ENCODE measurements at regions not wholly inside any gene's neighbourhood (a gene's known extent, or its start where the extent isn't known, plus 50 kb on each side); places are given as distances from the start of the nearest gene placed in this dataset.

- H3K9ac ChIP-seq (ENCODE audit: low read depth in 1 of 2, low read length in 2 of 2) = no peak overlapping the region
- peaks cover 0 to 2% (median 0%) of the 10 kb centered on the region in 4 donors for H3K9me3 ChIP-seq (ENCODE audit: control insufficient read depth in 4 of 4, low read length in 3 of 4)
- no peaks in the 10 kb centered on the region for H3K36me3 ChIP-seq (ENCODE audit: control insufficient read depth in 4 of 4, insufficient read depth in 3 of 4, low read depth in 1 of 4, low read length in 3 of 4)
- H3K27ac ChIP-seq (ENCODE audit: low read depth in 1 of 2, low read length in 2 of 2) = no peak overlapping the region
- H3K4me3 ChIP-seq (ENCODE audit: low read depth in 1 of 3, low read length in 3 of 3) = no peak overlapping the region
- H3K27me3 ChIP-seq (ENCODE audit: control insufficient read depth in 4 of 4, insufficient read depth in 4 of 4, low read length in 3 of 4) = no peaks in the 10 kb centered on the region
- DNase-seq (ENCODE audit: low spot score) = no peak
- 94% methylated on average over 8 of the region's 8 CpGs for WGBS
- TF ChIP-seq MAX (IDR thresholded peaks at IDR 0.05) = no peak
- no peak for TF ChIP-seq FOXA2 (IDR thresholded peaks at IDR 0.05)
- TF ChIP-seq EGR1 (IDR thresholded peaks at IDR 0.05; ENCODE audit: low read depth in 2 of 2) = no peak
- TF ChIP-seq TAF1 (conservative IDR thresholded peaks at IDR 0.05) = no peak
- TF ChIP-seq HNF4A (conservative IDR thresholded peaks at IDR 0.05) = no peak
- no peak for TF ChIP-seq SP1 (IDR thresholded peaks at IDR 0.05)
- no peak for TF ChIP-seq JUND (IDR thresholded peaks at IDR 0.05)
- TF ChIP-seq GABPA (IDR thresholded peaks at IDR 0.05 in 1 of 2, conservative IDR thresholded peaks at IDR 0.05 in 1 of 2) = no peak
- TF ChIP-seq REST (IDR thresholded peaks at IDR 0.05) = no peak
- no peak for TF ChIP-seq RXRA (IDR thresholded peaks at IDR 0.05)
- no peak for TF ChIP-seq YY1 (IDR thresholded peaks at IDR 0.05)
- no peak for TF ChIP-seq FOXA1 (IDR thresholded peaks at IDR 0.05)
- no peak for TF ChIP-seq HNF4G (IDR thresholded peaks at IDR 0.05)
- TF ChIP-seq CTCF (IDR thresholded peaks at IDR 0.05; ENCODE audit: low read depth, low read length, missing input control) = no peak
- no peak for TF ChIP-seq ZBTB33 (IDR thresholded peaks at IDR 0.05)
- TF ChIP-seq NR2F2 (IDR thresholded peaks at IDR 0.05) = no peak
- TF ChIP-seq RAD21 (IDR thresholded peaks at IDR 0.05) = no peak
- no peak for TF ChIP-seq ATF3 (IDR thresholded peaks at IDR 0.05)
- H3K4me1 ChIP-seq (ENCODE audit: control insufficient read depth in 4 of 4, insufficient read depth in 4 of 4, low read length in 3 of 4) = no peaks in the 10 kb centered on the region
Measured at GRCh38 chr9:3597792-3598191, 72.0 kb upstream of the RFX3 start.

Data from liver (tissue), 8 donors.